Testis (tissue), 2 donors: ENCODE measurements at regions not wholly inside any gene's neighbourhood (a gene's known extent, or its start where the extent isn't known, plus 50 kb on each side); places are given as distances from the start of the nearest gene placed in this dataset.

Experiments
- CTCF ChIP-seq, 3 experiments: fragments of 450-650 bp in 2 of 3; fragments of 200-600 bp in 1 of 3; sonication (generic) in 1 of 3; IDR thresholded peaks; one replicate each; pipeline ENCODE4 v1.5.1; 2016 to 2019; ENCODE audit warnings: antibody characterized with exemption in 3 of 3, mild to moderate bottlenecking in 2 of 3, moderate library complexity in 1 of 3
- POLR2A ChIP-seq: fragments of 450-650 bp; IDR thresholded peaks from one replicate; pipeline ENCODE4 v1.6.1; 2017; ENCODE audit warnings: antibody characterized with exemption, mild to moderate bottlenecking, moderate library complexity

GRCh38 chrX:39377773-39378172, 576.5 kb downstream of the MID1IP1 start:
- TF ChIP-seq CTCF (IDR thresholded peaks at IDR 0.05), result no peak
- no peak for TF ChIP-seq POLR2A
